Neural cell (in vitro differentiated cells): ENCODE measurements at regions not wholly inside any gene's neighbourhood (a gene's known extent, or its start where the extent isn't known, plus 50 kb on each side); places are given as distances from the start of the nearest gene placed in this dataset.

Source experiments
- H2AFZ ChIP-seq: fragments of 200-600, 300-800 bp; sonication (generic), shearing (Covaris generic); 2 replicates; pipeline ENCODE4 v1.6.0; 2014; ENCODE audit warnings: low read depth, mild to moderate bottlenecking, antibody characterized with exemption, low read length, moderate library complexity
- H3F3A ChIP-seq: fragments of 200-600 bp; shearing (Covaris generic); 2 replicates; pipeline ENCODE4 v1.6.1; 2016; ENCODE audit warnings: mild to moderate bottlenecking, moderate library complexity, mixed read lengths, antibody characterized with exemption, low read length; ENCODE audit not compliant: insufficient read depth, poor library complexity, severe bottlenecking
- H3K27ac ChIP-seq: fragments of 200-600, 300-800 bp; sonication (generic), shearing (Covaris generic); 2 replicates; pipeline ENCODE4 v1.5.1; 2014; ENCODE audit warnings: mild to moderate bottlenecking, low read length, moderate library complexity
- H3K27me3 ChIP-seq: fragments of 300-800, 200-600 bp; sonication (generic), shearing (Covaris generic); 2 replicates; pipeline ENCODE4 v1.6.0; 2014; ENCODE audit warnings: mild to moderate bottlenecking, low read depth, low read length, moderate library complexity; ENCODE audit not compliant: insufficient read depth
- H3K36me3 ChIP-seq: fragments of 300-800, 200-600 bp; sonication (generic), shearing (Covaris generic); 2 replicates; pipeline ENCODE4 v1.5.1; 2014; ENCODE audit warnings: mild to moderate bottlenecking, antibody characterized with exemption, low read length, moderate library complexity; ENCODE audit not compliant: insufficient read depth
- H3K4me2 ChIP-seq: fragments of 300-800, 200-600 bp; sonication (generic), shearing (Covaris generic); 2 replicates; pipeline ENCODE4 v1.6.0; 2014; ENCODE audit warnings: mild to moderate bottlenecking, low read length
- H3K4me3 ChIP-seq: fragments of 300-800, 200-600 bp; sonication (generic), shearing (Covaris generic); 2 replicates; pipeline ENCODE4 v1.5.1; 2014; ENCODE audit warnings: mild to moderate bottlenecking, low read length, moderate library complexity
- H3K79me2 ChIP-seq: fragments of 200-600 bp; shearing (Covaris generic); replicated peaks from 2 replicates; pipeline ENCODE4 v1.6.0; 2014; ENCODE audit warnings: mild to moderate bottlenecking, low read length, moderate library complexity; ENCODE audit not compliant: insufficient read depth
- H3K9ac ChIP-seq: fragments of 300-800, 200-600 bp; sonication (generic), shearing (Covaris generic); 2 replicates; pipeline ENCODE4 v1.6.1; 2016; ENCODE audit warnings: mild to moderate bottlenecking, low read length, mixed read lengths
- H3K9me2 ChIP-seq: fragments of 200-600 bp; shearing (Covaris generic); 2 replicates; pipeline ENCODE4 v1.6.1; 2016; ENCODE audit warnings: mild to moderate bottlenecking, low read length, mixed read lengths; ENCODE audit not compliant: insufficient read depth
- H3K9me3 ChIP-seq: fragments of 200-600, 300-800 bp; sonication (generic), shearing (Covaris generic); 2 replicates; pipeline ENCODE4 v1.6.1; 2016; ENCODE audit warnings: mild to moderate bottlenecking, mixed run types, low read length, moderate library complexity, mixed read lengths
- H4K20me1 ChIP-seq: fragments of 200-600 bp; shearing (Covaris generic); 2 replicates; pipeline ENCODE4 v1.6.1; 2016; ENCODE audit warnings: mild to moderate bottlenecking, mixed run types; ENCODE audit not compliant: insufficient read depth
- EP300 ChIP-seq: fragments of 450-650 bp; conservative IDR thresholded peaks from 2 replicates; pipeline ENCODE4 v1.6.1; 2014; ENCODE audit warnings: antibody characterized with exemption, mild to moderate bottlenecking, moderate library complexity; ENCODE audit not compliant: poor library complexity, severe bottlenecking
- EZH2 ChIP-seq: fragments of 200-600, 300-800 bp; shearing (Covaris generic), sonication (generic); IDR thresholded peaks from 2 replicates; pipeline ENCODE4 v1.6.1; 2014; ENCODE audit warnings: antibody characterized with exemption, low read length, borderline replicate concordance, mild to moderate bottlenecking; ENCODE audit not compliant: insufficient read depth, poor library complexity, severe bottlenecking
- MXI1 ChIP-seq: fragments of 450-650 bp; conservative IDR thresholded peaks from 2 replicates; pipeline ENCODE4 v1.6.1; 2014; ENCODE audit warnings: antibody characterized with exemption, mild to moderate bottlenecking; ENCODE audit not compliant: poor library complexity, severe bottlenecking
- POLR2AphosphoS5 ChIP-seq: IDR thresholded peaks from 2 replicates; pipeline ENCODE4 v1.6.1; 2012
- RAD21 ChIP-seq: fragments of 450-650 bp; conservative IDR thresholded peaks from 2 replicates; pipeline ENCODE4 v1.6.1; 2014; ENCODE audit warnings: antibody characterized with exemption, mild to moderate bottlenecking, moderate library complexity
- REST ChIP-seq: IDR thresholded peaks from 2 replicates; pipeline ENCODE4 v1.6.1; 2012; ENCODE audit warnings: borderline replicate concordance
- SMC3 ChIP-seq: fragments of 450-650 bp; conservative IDR thresholded peaks from 2 replicates; pipeline ENCODE4 v1.6.1; 2014; ENCODE audit warnings: antibody characterized with exemption, mild to moderate bottlenecking, moderate library complexity; ENCODE audit not compliant: poor library complexity
- TAF1 ChIP-seq: IDR thresholded peaks from 2 replicates; pipeline ENCODE4 v1.6.1; 2012; ENCODE audit warnings: low read depth
- TF ChIP-seq, protein P1 (sequence below): fragments of 450-650 bp; IDR thresholded peaks from 2 replicates; pipeline ENCODE4 v1.5.1; 2014; ENCODE audit warnings: antibody characterized with exemption, mild to moderate bottlenecking, moderate library complexity; ENCODE audit not compliant: poor library complexity, severe bottlenecking

- H3K4me3 ChIP-seq = no peak overlapping the region
- H3K36me3 ChIP-seq = no peaks in the 10 kb centered on the region
- no peak for TF ChIP-seq MXI1
- no peak for TF ChIP-seq RAD21
- no peak for TF ChIP-seq EP300
- TF ChIP-seq, protein P1, sequence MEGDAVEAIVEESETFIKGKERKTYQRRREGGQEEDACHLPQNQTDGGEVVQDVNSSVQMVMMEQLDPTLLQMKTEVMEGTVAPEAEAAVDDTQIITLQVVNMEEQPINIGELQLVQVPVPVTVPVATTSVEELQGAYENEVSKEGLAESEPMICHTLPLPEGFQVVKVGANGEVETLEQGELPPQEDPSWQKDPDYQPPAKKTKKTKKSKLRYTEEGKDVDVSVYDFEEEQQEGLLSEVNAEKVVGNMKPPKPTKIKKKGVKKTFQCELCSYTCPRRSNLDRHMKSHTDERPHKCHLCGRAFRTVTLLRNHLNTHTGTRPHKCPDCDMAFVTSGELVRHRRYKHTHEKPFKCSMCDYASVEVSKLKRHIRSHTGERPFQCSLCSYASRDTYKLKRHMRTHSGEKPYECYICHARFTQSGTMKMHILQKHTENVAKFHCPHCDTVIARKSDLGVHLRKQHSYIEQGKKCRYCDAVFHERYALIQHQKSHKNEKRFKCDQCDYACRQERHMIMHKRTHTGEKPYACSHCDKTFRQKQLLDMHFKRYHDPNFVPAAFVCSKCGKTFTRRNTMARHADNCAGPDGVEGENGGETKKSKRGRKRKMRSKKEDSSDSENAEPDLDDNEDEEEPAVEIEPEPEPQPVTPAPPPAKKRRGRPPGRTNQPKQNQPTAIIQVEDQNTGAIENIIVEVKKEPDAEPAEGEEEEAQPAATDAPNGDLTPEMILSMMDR = no peak
- no peak for TF ChIP-seq POLR2AphosphoS5
- TF ChIP-seq TAF1 = no peak
- TF ChIP-seq SMC3 = no peak
- no peak for TF ChIP-seq REST
- TF ChIP-seq EZH2 = no peak
- no peak overlapping the region for H3K27ac ChIP-seq
- H4K20me1 ChIP-seq = no peaks in the 10 kb centered on the region
- no peaks in the 10 kb centered on the region for H3K9me2 ChIP-seq
- no peaks in the 10 kb centered on the region for H3K27me3 ChIP-seq
- H3K9me3 ChIP-seq = no peaks in the 10 kb centered on the region
- no peaks in the 10 kb centered on the region for H3K79me2 ChIP-seq
- no peak overlapping the region for H2AFZ ChIP-seq
- no peak overlapping the region for H3K9ac ChIP-seq
- no peaks in the 10 kb centered on the region for H3F3A ChIP-seq
- no peak overlapping the region for H3K4me2 ChIP-seq
These were observed 220.7 kb upstream of the NETO1 start for GRCh38 chr18:73088445-73088844.

GRCh38 chr18:73087282-73087977 is 219.6 kb upstream of the NETO1 start:
- H3K27me3 ChIP-seq = no peaks in the 10 kb centered on the region
- H3K4me3 ChIP-seq = no peak overlapping the region
- H3K36me3 ChIP-seq = no peaks in the 10 kb centered on the region
- no peak overlapping the region for H3K4me2 ChIP-seq
- H3K9me2 ChIP-seq = no peaks in the 10 kb centered on the region
- H3K9ac ChIP-seq = no peak overlapping the region
- no peaks in the 10 kb centered on the region for H3F3A ChIP-seq
- H3K27ac ChIP-seq = no peak overlapping the region
- H3K9me3 ChIP-seq = no peaks in the 10 kb centered on the region
- H3K79me2 ChIP-seq = no peaks in the 10 kb centered on the region
- H2AFZ ChIP-seq = no peak overlapping the region
- TF ChIP-seq REST = no peak
- no peak for TF ChIP-seq MXI1
- no peak for TF ChIP-seq EP300
- TF ChIP-seq EZH2 = no peak
- TF ChIP-seq POLR2AphosphoS5 = no peak
- no peak for TF ChIP-seq RAD21
- TF ChIP-seq, protein P1 = no peak
- TF ChIP-seq SMC3 = no peak
- TF ChIP-seq TAF1 = no peak
- no peaks in the 10 kb centered on the region for H4K20me1 ChIP-seq
